Gastrocnemius medialis (tissue), 4 donors: ENCODE measurements at regions not wholly inside any gene's neighbourhood (a gene's known extent, or its start where the extent isn't known, plus 50 kb on each side); places are given as distances from the start of the nearest gene placed in this dataset.

ENCODE experiments used
- ATAC-seq, 2 donors: fragments of 150-250 bp; one replicate each; pipeline ENCODE4 v1.9.1; 2016
- DNase-seq, 2 donors: peaks; one replicate each; pipeline ENCODE4 v3.0.0-alpha.2; 2019
- H3K27ac ChIP-seq, 4 donors: fragments of 200-600 bp; sonication (generic); 1 replicate in 1 of 4; 2 replicates in 3 of 4; pipeline ENCODE4 v1.5.1; 2016 to 2018; ENCODE audit warnings: mild to moderate bottlenecking in 2 of 4, moderate library complexity in 1 of 4
- H3K27me3 ChIP-seq, 3 donors: fragments of 200-600 bp; sonication (generic) in 2 of 3; 1 replicate in 1 of 3; 2 replicates in 2 of 3; pipeline versions ENCODE4 v1.5.1 to v1.6.0; 2016 to 2019; ENCODE audit warnings: mild to moderate bottlenecking in 1 of 3, moderate library complexity in 1 of 3
- H3K36me3 ChIP-seq, 2 donors: fragments of 200-600 bp; sonication (generic) in 1 of 2; one replicate each; pipeline ENCODE4 v1.5.1; 2017 to 2018
- H3K4me1 ChIP-seq, 2 donors: fragments of 200-600 bp; sonication (generic) in 1 of 2; one replicate each; pipeline ENCODE4 v1.5.1; 2016 to 2017; ENCODE audit warnings: mild to moderate bottlenecking in 2 of 2
- H3K4me3 ChIP-seq, 4 donors: fragments of 200-600 bp; sonication (generic) in 3 of 4; 1 replicate in 1 of 4; 2 replicates in 3 of 4; pipeline ENCODE4 v1.5.1; 2016 to 2019; ENCODE audit warnings: mild to moderate bottlenecking in 2 of 4
- H3K9me3 ChIP-seq, 3 donors: fragments of 200-600 bp; sonication (generic) in 2 of 3; 1 replicate in 1 of 3; 2 replicates in 2 of 3; pipeline ENCODE4 v1.5.1; 2016 to 2019
- POLR2A ChIP-seq, 2 donors: fragments of 450-650 bp; IDR thresholded peaks; one replicate each; pipeline ENCODE4 v1.6.1; 2017; ENCODE audit warnings: antibody characterized with exemption in 2 of 2, mild to moderate bottlenecking in 2 of 2, moderate library complexity in 2 of 2
- in situ Hi-C, 4 donors: fragments of 200-750 bp; cut with MboI; loops; one replicate each; pipeline versions ENCODE4 v1.15.0 to v1.8.0; 2017; ENCODE audit warnings: low sequenced_read_pairs in 4 of 4
- intact Hi-C: fragments of 100-400 bp; cut with DNase I; formaldehyde crosslinking; loops from one replicate; pipeline ENCODE4 v1.15.1; 2023; ENCODE audit warnings: low total_unique reads
- TF ChIP-seq, protein P1 (sequence below), 5 experiments: fragments of 450-650 bp in 3 of 5; fragments of 200-600 bp in 2 of 5; sonication (generic) in 2 of 5; IDR thresholded peaks in 4 of 5; conservative IDR thresholded peaks in 1 of 5; 1 replicate in 4 of 5; 2 replicates in 1 of 5; pipeline ENCODE4 v1.5.1; 2016 to 2019; ENCODE audit warnings: antibody characterized with exemption in 5 of 5, mild to moderate bottlenecking in 3 of 5, moderate library complexity in 3 of 5

DNA sequence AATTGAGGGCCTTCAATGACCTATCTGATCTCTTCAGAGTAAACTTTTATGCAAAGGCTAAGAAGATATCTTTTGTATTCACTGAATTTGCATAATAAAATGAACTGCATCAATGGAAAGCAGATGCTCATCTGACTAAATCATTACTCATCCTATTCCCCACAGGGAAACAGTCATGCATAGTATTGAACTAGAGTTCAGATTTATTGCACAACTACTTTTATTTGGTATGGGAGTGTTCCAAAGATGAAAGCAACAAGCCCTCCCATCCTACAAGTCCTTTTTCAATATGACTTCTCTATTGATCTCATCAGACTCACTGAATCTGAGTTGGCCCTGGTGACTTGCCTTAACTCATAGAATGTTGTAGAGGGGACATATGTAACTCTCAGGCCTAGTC lies 159.8 kb downstream of the KITLG start:
- Histone ChIP-seq H3K27me3 (no peaks in the 10 kb centered on the region), H3K9me3 (no peaks in the 10 kb centered on the region), H3K4me1 (no peaks in the 10 kb centered on the region), H3K4me3 (no peak overlapping the region), H3K36me3 (no peaks in the 10 kb centered on the region), H3K27ac (no peak overlapping the region)
- no peak for DNase-seq
- ATAC-seq: peak; percentile 64 to 73
- intact Hi-C loops: no loop called here
- TF ChIP-seq, protein P1, sequence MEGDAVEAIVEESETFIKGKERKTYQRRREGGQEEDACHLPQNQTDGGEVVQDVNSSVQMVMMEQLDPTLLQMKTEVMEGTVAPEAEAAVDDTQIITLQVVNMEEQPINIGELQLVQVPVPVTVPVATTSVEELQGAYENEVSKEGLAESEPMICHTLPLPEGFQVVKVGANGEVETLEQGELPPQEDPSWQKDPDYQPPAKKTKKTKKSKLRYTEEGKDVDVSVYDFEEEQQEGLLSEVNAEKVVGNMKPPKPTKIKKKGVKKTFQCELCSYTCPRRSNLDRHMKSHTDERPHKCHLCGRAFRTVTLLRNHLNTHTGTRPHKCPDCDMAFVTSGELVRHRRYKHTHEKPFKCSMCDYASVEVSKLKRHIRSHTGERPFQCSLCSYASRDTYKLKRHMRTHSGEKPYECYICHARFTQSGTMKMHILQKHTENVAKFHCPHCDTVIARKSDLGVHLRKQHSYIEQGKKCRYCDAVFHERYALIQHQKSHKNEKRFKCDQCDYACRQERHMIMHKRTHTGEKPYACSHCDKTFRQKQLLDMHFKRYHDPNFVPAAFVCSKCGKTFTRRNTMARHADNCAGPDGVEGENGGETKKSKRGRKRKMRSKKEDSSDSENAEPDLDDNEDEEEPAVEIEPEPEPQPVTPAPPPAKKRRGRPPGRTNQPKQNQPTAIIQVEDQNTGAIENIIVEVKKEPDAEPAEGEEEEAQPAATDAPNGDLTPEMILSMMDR (IDR thresholded peaks at IDR 0.05 in 4 of 5, conservative IDR thresholded peaks at IDR 0.05 in 1 of 5): no peak
- no peak for TF ChIP-seq POLR2A (IDR thresholded peaks at IDR 0.05)
- in situ Hi-C loops: no loop called here

DNA sequence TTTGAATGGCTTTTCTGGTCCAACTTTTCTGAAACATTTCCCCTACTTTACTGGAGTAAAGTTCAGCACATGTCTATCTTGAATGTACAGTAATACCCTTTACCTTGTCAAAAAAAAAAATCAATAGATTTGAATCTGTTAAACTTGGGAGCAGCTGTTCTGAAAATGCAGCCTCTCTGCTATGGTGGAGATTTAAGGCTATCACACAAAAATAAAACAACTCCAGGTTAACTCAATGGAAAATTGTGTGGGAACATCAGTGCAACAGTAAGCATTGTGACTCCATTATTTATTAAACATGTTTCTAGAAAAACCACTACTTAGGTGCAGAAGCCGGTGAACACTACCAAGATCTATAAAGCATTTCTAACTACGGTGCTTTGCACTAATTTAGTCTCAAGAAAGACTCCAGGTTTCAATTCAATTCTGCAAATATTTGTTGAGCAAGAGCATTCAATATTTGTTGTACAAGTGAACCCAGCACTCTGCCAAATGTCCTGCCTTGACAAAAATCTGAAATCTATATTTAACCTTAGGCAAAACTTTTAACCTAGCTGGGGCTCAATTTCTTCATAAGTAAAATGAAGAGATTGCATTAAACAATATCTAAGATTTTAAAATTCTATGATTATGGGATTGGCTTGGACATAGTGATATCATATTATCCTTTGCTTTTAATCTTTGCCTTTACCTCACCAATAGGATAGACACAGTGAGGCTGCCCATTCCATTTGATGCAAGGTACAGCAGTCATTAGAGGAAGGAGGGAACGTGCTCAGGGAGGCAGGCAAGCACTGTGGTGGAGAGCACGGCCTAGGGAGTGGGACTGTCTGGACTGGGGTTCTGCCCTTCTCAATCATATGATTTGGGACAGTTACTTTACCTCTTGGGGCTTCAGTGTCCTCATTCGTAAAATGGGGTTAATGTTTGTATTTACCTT lies 155.2 kb downstream of the KITLG start:
- ATAC-seq (no peak), DNase-seq (no peak)
- Histone ChIP-seq H3K27me3 (no peaks in the 10 kb centered on the region), H3K4me3 (no peak overlapping the region), H3K9me3 (no peaks in the 10 kb centered on the region), H3K36me3 (no peaks in the 10 kb centered on the region), H3K4me1 (no peaks in the 10 kb centered on the region), H3K27ac (no peak overlapping the region)
- intact Hi-C loops: no loop called here
- in situ Hi-C loops: no loop called here
- TF ChIP-seq, protein P1 (IDR thresholded peaks at IDR 0.05 in 4 of 5, conservative IDR thresholded peaks at IDR 0.05 in 1 of 5): no peak
- TF ChIP-seq POLR2A (IDR thresholded peaks at IDR 0.05): no peak

DNA sequence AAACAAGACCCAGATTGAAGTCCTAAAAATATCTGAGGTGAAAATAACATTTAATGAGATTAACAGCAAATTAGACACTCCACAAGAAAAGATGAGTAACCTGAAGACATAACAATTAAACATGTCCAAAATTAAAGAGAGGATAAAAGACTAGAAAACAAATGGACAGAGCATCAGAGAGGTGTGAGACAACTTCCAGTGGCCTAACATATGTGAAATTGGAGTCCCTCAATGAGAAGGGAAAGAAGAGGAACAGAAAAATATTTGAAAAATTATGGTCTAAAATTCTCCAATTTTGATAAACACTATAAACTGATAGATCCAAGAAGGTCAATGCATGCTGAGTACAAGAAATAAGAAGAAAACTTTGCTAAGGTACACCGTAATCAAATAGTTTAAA lies 151.9 kb downstream of the KITLG start:
- Histone ChIP-seq H3K27me3 (no peaks in the 10 kb centered on the region), H3K27ac (no peak overlapping the region), H3K4me1 (no peaks in the 10 kb centered on the region), H3K36me3 (no peaks in the 10 kb centered on the region), H3K9me3 (no peaks in the 10 kb centered on the region), H3K4me3 (no peak overlapping the region)
- DNase-seq (no peak), ATAC-seq (no peak)
- TF ChIP-seq, protein P1 (IDR thresholded peaks at IDR 0.05 in 4 of 5, conservative IDR thresholded peaks at IDR 0.05 in 1 of 5): no peak
- TF ChIP-seq POLR2A (IDR thresholded peaks at IDR 0.05): no peak
- intact Hi-C loops: no loop called here
- in situ Hi-C loops: no loop called here

DNA sequence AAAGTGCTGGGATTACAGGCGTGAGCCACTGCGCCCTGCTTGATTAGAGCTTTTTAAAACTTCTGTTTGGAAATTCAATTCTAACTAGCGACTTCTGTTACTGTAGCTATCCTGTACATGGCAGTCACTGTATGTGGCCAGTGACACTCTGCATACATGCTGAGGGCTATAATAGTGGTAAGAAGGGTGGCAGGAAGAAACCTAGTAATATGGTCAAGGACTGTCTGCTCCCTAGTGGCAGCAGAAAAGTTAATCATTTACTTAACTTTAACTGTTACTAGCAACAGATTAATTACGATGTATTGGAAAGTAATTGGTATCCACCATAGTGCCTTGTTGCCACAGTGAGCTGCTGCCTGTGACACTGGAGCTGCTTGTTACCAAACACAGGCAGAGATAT lies 149.0 kb downstream of the KITLG start:
- no peak overlapping the region for H3K27ac ChIP-seq
- H3K4me3 ChIP-seq: no peak overlapping the region
- no peak for TF ChIP-seq POLR2A (IDR thresholded peaks at IDR 0.05)
- TF ChIP-seq, protein P1 (IDR thresholded peaks at IDR 0.05 in 4 of 5, conservative IDR thresholded peaks at IDR 0.05 in 1 of 5): no peak
- H3K4me1 ChIP-seq: no peaks in the 10 kb centered on the region
- DNase-seq (no peak), ATAC-seq (no peak)
- intact Hi-C loops (no loop called here), in situ Hi-C loops (no loop called here)
- H3K36me3 ChIP-seq: no peaks in the 10 kb centered on the region
- H3K9me3 ChIP-seq: no peaks in the 10 kb centered on the region
- H3K27me3 ChIP-seq: no peaks in the 10 kb centered on the region
